Stomach (tissue), 4 donors: ENCODE measurements at regions not wholly inside any gene's neighbourhood (a gene's known extent, or its start where the extent isn't known, plus 50 kb on each side); places are given as distances from the start of the nearest gene placed in this dataset.

Experiments
- EP300 ChIP-seq: sonication (generic); formaldehyde crosslinking; IDR thresholded peaks from one replicate; pipeline ENCODE4 v1.6.1; 2017; ENCODE audit warnings: antibody characterized with exemption
- POLR2A ChIP-seq, 4 donors: fragments of 450-650 bp; IDR thresholded peaks; one replicate each; pipeline ENCODE4 v1.6.1; 2016; ENCODE audit warnings: antibody characterized with exemption in 4 of 4, control low read depth in 2 of 4, mild to moderate bottlenecking in 1 of 4, moderate library complexity in 1 of 4
- POLR2AphosphoS5 ChIP-seq, 3 donors: sonication (generic); formaldehyde crosslinking; IDR thresholded peaks; one replicate each; pipeline ENCODE4 v1.6.1; 2016; ENCODE audit warnings: antibody characterized with exemption in 3 of 3
- TF ChIP-seq, protein P1 (sequence below), 7 experiments: fragments of 450-650 bp in 4 of 7; fragments of 200-600 bp in 3 of 7; sonication (generic) in 3 of 7; IDR thresholded peaks; one replicate each; pipeline ENCODE4 v1.5.1; 2016 to 2019; ENCODE audit warnings: antibody characterized with exemption in 7 of 7, control low read depth in 2 of 7, mild to moderate bottlenecking in 1 of 7

DNA sequence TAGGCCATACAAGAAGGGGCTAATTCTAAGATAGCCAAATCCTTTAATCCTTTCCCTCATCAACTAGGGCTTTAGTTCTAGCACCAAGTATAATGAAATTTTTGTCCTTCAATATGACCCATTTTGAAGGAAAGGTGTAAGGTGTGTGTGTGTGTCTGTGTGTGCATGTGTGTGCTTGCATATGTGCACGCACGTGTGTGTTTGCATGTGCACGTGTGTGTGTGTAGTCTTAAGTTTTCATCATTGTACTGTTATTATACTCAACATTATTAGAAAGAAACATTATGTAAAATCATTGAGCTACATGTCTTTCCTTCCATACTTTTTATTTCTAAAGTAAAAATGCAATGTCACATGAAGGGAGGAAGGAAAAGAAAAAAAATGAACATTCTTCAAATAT lies 547.7 kb downstream of the FAM181B start:
- TF ChIP-seq, protein P1, sequence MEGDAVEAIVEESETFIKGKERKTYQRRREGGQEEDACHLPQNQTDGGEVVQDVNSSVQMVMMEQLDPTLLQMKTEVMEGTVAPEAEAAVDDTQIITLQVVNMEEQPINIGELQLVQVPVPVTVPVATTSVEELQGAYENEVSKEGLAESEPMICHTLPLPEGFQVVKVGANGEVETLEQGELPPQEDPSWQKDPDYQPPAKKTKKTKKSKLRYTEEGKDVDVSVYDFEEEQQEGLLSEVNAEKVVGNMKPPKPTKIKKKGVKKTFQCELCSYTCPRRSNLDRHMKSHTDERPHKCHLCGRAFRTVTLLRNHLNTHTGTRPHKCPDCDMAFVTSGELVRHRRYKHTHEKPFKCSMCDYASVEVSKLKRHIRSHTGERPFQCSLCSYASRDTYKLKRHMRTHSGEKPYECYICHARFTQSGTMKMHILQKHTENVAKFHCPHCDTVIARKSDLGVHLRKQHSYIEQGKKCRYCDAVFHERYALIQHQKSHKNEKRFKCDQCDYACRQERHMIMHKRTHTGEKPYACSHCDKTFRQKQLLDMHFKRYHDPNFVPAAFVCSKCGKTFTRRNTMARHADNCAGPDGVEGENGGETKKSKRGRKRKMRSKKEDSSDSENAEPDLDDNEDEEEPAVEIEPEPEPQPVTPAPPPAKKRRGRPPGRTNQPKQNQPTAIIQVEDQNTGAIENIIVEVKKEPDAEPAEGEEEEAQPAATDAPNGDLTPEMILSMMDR (IDR thresholded peaks at IDR 0.05), result no peak
- TF ChIP-seq EP300 (no peak), POLR2A (IDR thresholded peaks at IDR 0.05) (no peak), POLR2AphosphoS5 (IDR thresholded peaks at IDR 0.05) (no peak)
